ENCODE measurements at regions not wholly inside any gene's neighbourhood (a gene's known extent, or its start where the extent isn't known, plus 50 kb on each side); places are given as distances from the start of the nearest gene placed in this dataset.
A peak's percentile ranks its signal among the peaks of the same experiment; 100 is the strongest.
"Not testable (repeated sequence)": the region's sequence is repeated elsewhere in the genome, so short reads cannot be mapped to it uniquely, and the experiment has no call there.

GRCh38 chr5:124963236-124963919 is 216.9 kb upstream of the ZNF608 start:
- DNase-seq (ENCODE audit: low spot score), result no peak

GRCh38 chr5:124966741-124967140 is 220.3 kb upstream of the ZNF608 start:
- DNase-seq (ENCODE audit: low spot score), result not testable (repeated sequence)

- DNase-seq (ENCODE audit: low spot score), result not testable (repeated sequence)
Observed at GRCh38 chr5:124970381-124970780, 223.9 kb upstream of the ZNF608 start.

- no peak for DNase-seq (ENCODE audit: low spot score)
Observed at GRCh38 chr5:124972703-124973102, 226.3 kb upstream of the ZNF608 start.

GRCh38 chr5:124973661-124974060 is 227.2 kb upstream of the ZNF608 start:
- DNase-seq (ENCODE audit: low spot score), result no peak

GRCh38 chr5:124976086-124976485 is 229.6 kb upstream of the ZNF608 start:
- no peak for DNase-seq (ENCODE audit: low spot score)

GRCh38 chr5:124979251-124979650 is 232.8 kb upstream of the ZNF608 start:
- DNase-seq (ENCODE audit: low spot score), result no peak

GRCh38 chr5:124980163-124980941 is 233.9 kb upstream of the ZNF608 start:
- no peak for DNase-seq (ENCODE audit: low spot score)

- no peak for DNase-seq (ENCODE audit: low spot score)
Observed at GRCh38 chr5:124981901-124982300, 235.5 kb upstream of the ZNF608 start.

- DNase-seq (ENCODE audit: low spot score), result no peak
Observed at GRCh38 chr5:124986170-124986569, 239.7 kb upstream of the ZNF608 start.

GRCh38 chr5:124986667-124987066 is 240.2 kb upstream of the ZNF608 start:
- DNase-seq (ENCODE audit: low spot score), result no peak

GRCh38 chr5:124987786-124988185 is 241.3 kb upstream of the ZNF608 start:
- not testable (repeated sequence) for DNase-seq (ENCODE audit: low spot score)

- DNase-seq (ENCODE audit: low spot score), result no peak
Observed at GRCh38 chr5:124990723-124991122, 244.3 kb upstream of the ZNF608 start.

GRCh38 chr5:124995421-124995820 is 249.0 kb upstream of the ZNF608 start:
- DNase-seq (ENCODE audit: low spot score), result no peak

- peak; percentile 13 for DNase-seq (ENCODE audit: low spot score)
Observed at GRCh38 chr5:124996023-124996763, 249.8 kb upstream of the ZNF608 start.

- peak; percentile 20 for DNase-seq (ENCODE audit: low spot score)
Observed at GRCh38 chr5:124996764-124997077, 250.3 kb upstream of the ZNF608 start.

GRCh38 chr5:124997186-124997893 is 250.9 kb upstream of the ZNF608 start:
- no peak for DNase-seq (ENCODE audit: low spot score)

- DNase-seq (ENCODE audit: low spot score), result no peak
Observed at GRCh38 chr5:124998520-124998919, 252.1 kb upstream of the ZNF608 start.

GRCh38 chr5:125002727-125003598 is 256.5 kb upstream of the ZNF608 start:
- DNase-seq (ENCODE audit: low spot score), result no peak

GRCh38 chr5:125004009-125004408 is 257.6 kb upstream of the ZNF608 start:
- DNase-seq (ENCODE audit: low spot score), result no peak

GRCh38 chr5:125005266-125005665 is 258.8 kb upstream of the ZNF608 start:
- no peak for DNase-seq (ENCODE audit: low spot score)
